ENCODE measurements at regions not wholly inside any gene's neighbourhood (a gene's known extent, or its start where the extent isn't known, plus 50 kb on each side); places are given as distances from the start of the nearest gene placed in this dataset.

DNA sequence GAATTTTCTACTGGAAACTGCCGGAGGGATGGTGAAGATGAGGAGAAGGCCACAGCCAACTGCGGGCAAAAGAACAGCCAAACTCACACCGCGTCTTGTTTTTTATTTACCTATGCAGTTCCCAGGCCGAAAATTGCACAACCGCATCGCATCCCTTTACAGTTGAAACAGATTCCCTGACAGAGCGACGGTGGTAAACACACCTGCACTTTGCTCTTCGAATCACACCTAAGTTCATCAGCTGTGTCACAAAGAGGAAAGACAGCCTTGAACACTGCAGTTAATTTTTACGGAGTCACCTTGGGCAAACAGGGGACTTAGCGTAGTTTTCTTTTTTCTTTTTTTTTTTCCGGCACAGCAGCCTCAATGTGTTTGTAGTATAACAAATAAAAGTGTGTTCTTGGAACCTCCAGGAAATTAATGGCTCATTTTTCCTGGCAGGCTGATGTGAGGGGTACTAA, 272.0 kb upstream of the DIO3 start:
- no peak overlapping the region for H3K27ac Mint-ChIP-seq
- TF ChIP-seq, protein P1, sequence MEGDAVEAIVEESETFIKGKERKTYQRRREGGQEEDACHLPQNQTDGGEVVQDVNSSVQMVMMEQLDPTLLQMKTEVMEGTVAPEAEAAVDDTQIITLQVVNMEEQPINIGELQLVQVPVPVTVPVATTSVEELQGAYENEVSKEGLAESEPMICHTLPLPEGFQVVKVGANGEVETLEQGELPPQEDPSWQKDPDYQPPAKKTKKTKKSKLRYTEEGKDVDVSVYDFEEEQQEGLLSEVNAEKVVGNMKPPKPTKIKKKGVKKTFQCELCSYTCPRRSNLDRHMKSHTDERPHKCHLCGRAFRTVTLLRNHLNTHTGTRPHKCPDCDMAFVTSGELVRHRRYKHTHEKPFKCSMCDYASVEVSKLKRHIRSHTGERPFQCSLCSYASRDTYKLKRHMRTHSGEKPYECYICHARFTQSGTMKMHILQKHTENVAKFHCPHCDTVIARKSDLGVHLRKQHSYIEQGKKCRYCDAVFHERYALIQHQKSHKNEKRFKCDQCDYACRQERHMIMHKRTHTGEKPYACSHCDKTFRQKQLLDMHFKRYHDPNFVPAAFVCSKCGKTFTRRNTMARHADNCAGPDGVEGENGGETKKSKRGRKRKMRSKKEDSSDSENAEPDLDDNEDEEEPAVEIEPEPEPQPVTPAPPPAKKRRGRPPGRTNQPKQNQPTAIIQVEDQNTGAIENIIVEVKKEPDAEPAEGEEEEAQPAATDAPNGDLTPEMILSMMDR (IDR thresholded peaks at IDR 0.05), result no peak
- 92% methylated on average over 11 of the region's 13 CpGs for WGBS (ENCODE audit: insufficient coverage)

DNA sequence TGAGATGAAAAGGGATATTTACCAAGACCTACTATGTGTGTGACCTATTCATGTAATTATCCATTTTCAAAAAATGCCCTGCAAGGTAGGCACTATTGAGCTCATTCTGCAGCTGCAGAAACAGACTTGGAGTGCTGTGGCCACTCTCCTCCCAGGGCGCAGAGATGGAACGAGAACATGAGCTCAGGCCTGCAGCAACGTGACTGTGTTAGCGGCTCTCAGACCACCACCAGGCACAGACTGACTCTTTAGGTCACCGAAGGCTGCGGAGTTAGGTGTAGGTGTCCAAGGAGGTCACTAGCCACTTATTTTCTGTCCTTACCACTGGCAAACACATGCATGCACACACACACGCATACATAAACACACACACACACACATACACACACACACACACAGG, 271.4 kb upstream of the DIO3 start:
- no peaks in the 10 kb centered on the region for H3K9me3 ChIP-seq (replicated peaks in 1 of 2; ENCODE audit: control insufficient read depth in 1 of 2, insufficient read depth in 1 of 2, low read length in 2 of 2)
- Mint-ChIP-seq H3K27ac (no peak overlapping the region), H3K9me3 (peaks cover 0 to 4% (median 2%) of the 10 kb centered on the region in 7 donors), H3K4me1 (no peaks in the 10 kb centered on the region), H3K4me3 (no peak overlapping the region), H3K27me3 (ENCODE audit: low read depth in 3 of 3) (peaks cover 2 to 11% (median 10%) of the 10 kb centered on the region in 3 donors), H3K36me3 (no peaks in the 10 kb centered on the region)
- H2AFZ ChIP-seq (ENCODE audit: insufficient read depth, low read depth, low read length, poor library complexity, severe bottlenecking), result no peak overlapping the region
- H3K4me1 ChIP-seq (ENCODE audit: control insufficient read depth in 1 of 2, insufficient read depth in 2 of 2, low read length in 2 of 2), result no peaks in the 10 kb centered on the region
- TF ChIP-seq, protein P1 (IDR thresholded peaks at IDR 0.05), result no peak
- intact Hi-C loops (cut with micrococcal nuclease), result no loop called here
- no peak for DNase-seq
- no peak overlapping the region for H3K9ac ChIP-seq (ENCODE audit: insufficient read depth, low read length, poor library complexity, severe bottlenecking)
- no peaks in the 10 kb centered on the region for H4K20me1 ChIP-seq (ENCODE audit: insufficient read depth, low read length)
- H3K4me2 ChIP-seq (replicated peaks; ENCODE audit: extremely low read depth, low read length, poor library complexity, severe bottlenecking), result no peak overlapping the region
- no peak overlapping the region for H3K4me3 ChIP-seq (replicated peaks in 1 of 3; ENCODE audit: low read depth in 2 of 3, low read length in 3 of 3)
- 100% methylated on average over 2 of the region's 7 CpGs for WGBS (ENCODE audit: insufficient coverage)
- H3K27me3 ChIP-seq (ENCODE audit: control insufficient read depth in 2 of 2, insufficient read depth in 2 of 2, low read length in 2 of 2), result no peaks in the 10 kb centered on the region
- H3K79me2 ChIP-seq (ENCODE audit: insufficient read depth, low read length), result no peaks in the 10 kb centered on the region
- H3K27ac ChIP-seq (ENCODE audit: low read depth in 1 of 2, low read length in 2 of 2), result no peak overlapping the region
- no peaks in the 10 kb centered on the region for H3K36me3 ChIP-seq (replicated peaks in 1 of 2; ENCODE audit: control insufficient read depth in 1 of 2, insufficient read depth in 2 of 2, low read length in 2 of 2)

More for the DNA sequence above, 272.0 kb upstream of the DIO3 start:
- DNase-seq, result no peak
- Mint-ChIP-seq H3K36me3 (no peaks in the 10 kb centered on the region), H3K4me3 (no peak overlapping the region), H3K9me3 (peaks cover 0 to 3% (median 2%) of the 10 kb centered on the region in 7 donors), H3K4me1 (no peaks in the 10 kb centered on the region), H3K27me3 (ENCODE audit: low read depth in 3 of 3) (peaks cover 0 to 11% (median 10%) of the 10 kb centered on the region in 3 donors)
- Histone ChIP-seq H3K79me2 (ENCODE audit: insufficient read depth, low read length) (no peaks in the 10 kb centered on the region), H3K4me1 (ENCODE audit: control insufficient read depth in 1 of 2, insufficient read depth in 2 of 2, low read length in 2 of 2) (no peaks in the 10 kb centered on the region), H2AFZ (ENCODE audit: insufficient read depth, low read depth, low read length, poor library complexity, severe bottlenecking) (no peak overlapping the region), H3K27ac (ENCODE audit: low read depth in 1 of 2, low read length in 2 of 2) (no peak overlapping the region), H4K20me1 (ENCODE audit: insufficient read depth, low read length) (no peaks in the 10 kb centered on the region), H3K27me3 (ENCODE audit: control insufficient read depth in 2 of 2, insufficient read depth in 2 of 2, low read length in 2 of 2) (no peaks in the 10 kb centered on the region), H3K4me3 (replicated peaks in 1 of 3; ENCODE audit: low read depth in 2 of 3, low read length in 3 of 3) (no peak overlapping the region), H3K9ac (ENCODE audit: insufficient read depth, low read length, poor library complexity, severe bottlenecking) (no peak overlapping the region), H3K4me2 (replicated peaks; ENCODE audit: extremely low read depth, low read length, poor library complexity, severe bottlenecking) (no peak overlapping the region), H3K36me3 (replicated peaks in 1 of 2; ENCODE audit: control insufficient read depth in 1 of 2, insufficient read depth in 2 of 2, low read length in 2 of 2) (no peaks in the 10 kb centered on the region), H3K9me3 (replicated peaks in 1 of 2; ENCODE audit: control insufficient read depth in 1 of 2, insufficient read depth in 1 of 2, low read length in 2 of 2) (no peaks in the 10 kb centered on the region)
- intact Hi-C loops (cut with micrococcal nuclease), result no loop called here

Measured in CD14-positive monocyte (primary cell).